DOHH2 (cell line): ENCODE measurements at regions not wholly inside any gene's neighbourhood (a gene's known extent, or its start where the extent isn't known, plus 50 kb on each side); places are given as distances from the start of the nearest gene placed in this dataset.

Experiments used
- H3F3A ChIP-seq: fragments of 200-600 bp; sonication (generic), shearing (Covaris generic); 2 replicates; pipeline ENCODE4 v1.6.0; 2016; ENCODE audit warnings: antibody characterized with exemption, mild to moderate bottlenecking; ENCODE audit not compliant: control insufficient read depth, insufficient read depth
- H3K27ac ChIP-seq: fragments of 200-600 bp; sonication (generic); 2 replicates; pipeline ENCODE4 v1.5.1; 2014; ENCODE audit warnings: low read depth, mild to moderate bottlenecking, low read length, moderate library complexity
- H3K27me3 ChIP-seq: fragments of 200-600 bp; sonication (generic); 2 replicates; pipeline ENCODE4 v1.6.1; 2014; ENCODE audit warnings: mild to moderate bottlenecking, low read length, mixed read lengths; ENCODE audit not compliant: control insufficient read depth
- H3K36me3 ChIP-seq: fragments of 200-600 bp; sonication (generic); 2 replicates; pipeline ENCODE4 v1.6.1; 2014; ENCODE audit warnings: mild to moderate bottlenecking, low read length, moderate library complexity, mixed read lengths; ENCODE audit not compliant: control insufficient read depth
- H3K4me1 ChIP-seq: fragments of 200-600 bp; sonication (generic); 2 replicates; pipeline ENCODE4 v1.6.1; 2014; ENCODE audit warnings: mild to moderate bottlenecking, low read length, mixed read lengths; ENCODE audit not compliant: control insufficient read depth
- H3K4me2 ChIP-seq: fragments of 200-600 bp; sonication (generic); 2 replicates; pipeline ENCODE4 v1.6.0; 2014; ENCODE audit warnings: mild to moderate bottlenecking, low read length, moderate library complexity
- H3K4me3 ChIP-seq: fragments of 200-600 bp; sonication (generic); 2 replicates; pipeline ENCODE4 v1.5.1; 2014; ENCODE audit warnings: mild to moderate bottlenecking, low read length, mixed read lengths
- H3K79me2 ChIP-seq: fragments of 200-600 bp; sonication (generic); 2 replicates; pipeline ENCODE4 v1.6.1; 2014; ENCODE audit warnings: mild to moderate bottlenecking, low read length, mixed read lengths; ENCODE audit not compliant: control insufficient read depth
- H3K9me2 ChIP-seq: fragments of 200-600 bp; sonication (generic); replicated peaks from 2 replicates; pipeline ENCODE4 v1.6.1; 2014; ENCODE audit warnings: mild to moderate bottlenecking, low read length, mixed read lengths; ENCODE audit not compliant: control insufficient read depth
- H3K9me3 ChIP-seq: fragments of 200-600 bp; sonication (generic); 2 replicates; pipeline ENCODE4 v1.6.1; 2014; ENCODE audit warnings: antibody characterized with exemption, low read length, mixed read lengths; ENCODE audit not compliant: control insufficient read depth, insufficient read depth
- H4K20me1 ChIP-seq: fragments of 200-600 bp; sonication (generic); 2 replicates; pipeline ENCODE4 v1.6.0; 2014; ENCODE audit warnings: low read depth, mild to moderate bottlenecking, antibody characterized with exemption, low read length, moderate library complexity; ENCODE audit not compliant: control insufficient read depth, insufficient read depth
- CTCF ChIP-seq: fragments of 200-600 bp; sonication (generic); IDR thresholded peaks from one replicate; pipeline ENCODE4 v1.5.1; 2014; ENCODE audit warnings: antibody characterized with exemption, mild to moderate bottlenecking, low read depth, low read length; ENCODE audit not compliant: poor library complexity, severe bottlenecking
- EZH2phosphoT487 ChIP-seq: fragments of 200-600 bp; sonication (generic); IDR thresholded peaks from 2 replicates; pipeline ENCODE4 v1.6.1; 2017; ENCODE audit warnings: borderline replicate concordance, mild to moderate bottlenecking, antibody characterized with exemption, low read length, moderate library complexity, mixed read lengths

GRCh38 chr5:164959761-164960160 lies 1454.3 kb downstream of the MAT2B start:
- H3K4me3 ChIP-seq: no peak overlapping the region
- H3K27me3 ChIP-seq: no peaks in the 10 kb centered on the region
- H4K20me1 ChIP-seq: no peaks in the 10 kb centered on the region
- H3K27ac ChIP-seq: no peak overlapping the region
- H3K36me3 ChIP-seq: no peaks in the 10 kb centered on the region
- TF ChIP-seq CTCF: no peak
- no peak overlapping the region for H3K4me2 ChIP-seq
- H3K4me1 ChIP-seq: no peaks in the 10 kb centered on the region
- no peaks in the 10 kb centered on the region for H3K9me3 ChIP-seq
- no peaks in the 10 kb centered on the region for H3K9me2 ChIP-seq
- no peaks in the 10 kb centered on the region for H3F3A ChIP-seq
- H3K79me2 ChIP-seq: no peaks in the 10 kb centered on the region

- H3K27ac ChIP-seq: no peak overlapping the region
- H3K9me2 ChIP-seq: no peaks in the 10 kb centered on the region
- H3K4me1 ChIP-seq: no peaks in the 10 kb centered on the region
- no peaks in the 10 kb centered on the region for H3K79me2 ChIP-seq
- no peaks in the 10 kb centered on the region for H3K36me3 ChIP-seq
- no peak overlapping the region for H3K4me3 ChIP-seq
- H3K27me3 ChIP-seq: no peaks in the 10 kb centered on the region
- no peaks in the 10 kb centered on the region for H4K20me1 ChIP-seq
- H3K9me3 ChIP-seq: no peaks in the 10 kb centered on the region
- no peak overlapping the region for H3K4me2 ChIP-seq
- TF ChIP-seq EZH2phosphoT487 (no peak), CTCF (no peak)
- H3F3A ChIP-seq: no peaks in the 10 kb centered on the region
Observed at GRCh38 chr5:164962329-164962961, 1457.0 kb downstream of the MAT2B start.

- Histone ChIP-seq H3K27ac (no peak overlapping the region), H3F3A (no peaks in the 10 kb centered on the region)
Observed at GRCh38 chr5:164966611-164967010, 1461.2 kb downstream of the MAT2B start.

More at GRCh38 chr5:164966611-164967010, 1461.2 kb downstream of the MAT2B start:
- Histone ChIP-seq H3K4me3 (no peak overlapping the region), H3K79me2 (no peaks in the 10 kb centered on the region), H3K27me3 (no peaks in the 10 kb centered on the region), H3K36me3 (no peaks in the 10 kb centered on the region), H3K4me2 (no peak overlapping the region), H3K9me2 (no peaks in the 10 kb centered on the region), H3K4me1 (no peaks in the 10 kb centered on the region), H4K20me1 (no peaks in the 10 kb centered on the region), H3K9me3 (no peaks in the 10 kb centered on the region)
- no peak for TF ChIP-seq EZH2phosphoT487
- no peak for TF ChIP-seq CTCF
